SKM-1 (cell line): ENCODE measurements at regions not wholly inside any gene's neighbourhood (a gene's known extent, or its start where the extent isn't known, plus 50 kb on each side); places are given as distances from the start of the nearest gene placed in this dataset.
"Not testable (repeated sequence)": the region's sequence is repeated elsewhere in the genome, so short reads cannot be mapped to it uniquely, and the experiment has no call there.

Source experiments
- DNase-seq: peaks from one replicate; lab custom pipeline; 2025; ENCODE audit not compliant: unreplicated experiment; lab: John Stamatoyannopoulos, UW

- DNase-seq, result no peak
These were observed 143.9 kb downstream of the MRPS6 start for GRCh38 chr21:34217263-34217662.

- no peak for DNase-seq
These were observed 144.3 kb upstream of the KCNE2 start for GRCh38 chr21:34219334-34220060.

GRCh38 chr21:34220556-34221195 lies 143.1 kb upstream of the KCNE2 start:
- DNase-seq, result no peak

- no peak for DNase-seq
These were observed 142.3 kb upstream of the KCNE2 start for GRCh38 chr21:34221331-34222030.

GRCh38 chr21:34222031-34222335 lies 141.8 kb upstream of the KCNE2 start:
- no peak for DNase-seq

- DNase-seq, result peak; percentile 59
These were observed 140.4 kb upstream of the KCNE2 start for GRCh38 chr21:34223376-34223775.

GRCh38 chr21:34227386-34227852 lies 136.4 kb upstream of the KCNE2 start:
- DNase-seq, result no peak

- no peak for DNase-seq
These were observed 135.0 kb upstream of the KCNE2 start for GRCh38 chr21:34228792-34229191.

- no peak for DNase-seq
These were observed 134.5 kb upstream of the KCNE2 start for GRCh38 chr21:34229353-34229752.

GRCh38 chr21:34233741-34234140 lies 130.1 kb upstream of the KCNE2 start:
- DNase-seq, result not testable (repeated sequence)

- DNase-seq, result no peak
These were observed 128.3 kb upstream of the KCNE2 start for GRCh38 chr21:34235514-34235913.

- DNase-seq, result no peak
These were observed 120.8 kb upstream of the KCNE2 start for GRCh38 chr21:34242973-34243372.

GRCh38 chr21:34243562-34243961 lies 120.2 kb upstream of the KCNE2 start:
- no peak for DNase-seq

GRCh38 chr21:34252751-34253150 lies 111.1 kb upstream of the KCNE2 start:
- DNase-seq, result no peak

GRCh38 chr21:34255073-34255472 lies 108.7 kb upstream of the KCNE2 start:
- no peak for DNase-seq

- no peak for DNase-seq
These were observed 103.4 kb upstream of the KCNE2 start for GRCh38 chr21:34260277-34261008.

GRCh38 chr21:34261841-34262468 lies 101.9 kb upstream of the KCNE2 start:
- no peak for DNase-seq

- DNase-seq, result no peak
These were observed 101.3 kb upstream of the KCNE2 start for GRCh38 chr21:34262469-34262845.

GRCh38 chr21:34263629-34264028 lies 100.2 kb upstream of the KCNE2 start:
- DNase-seq, result no peak

- DNase-seq, result no peak
These were observed 97.5 kb upstream of the KCNE2 start for GRCh38 chr21:34266351-34266750.

GRCh38 chr21:34268493-34268892 lies 95.3 kb upstream of the KCNE2 start:
- DNase-seq, result no peak
